Mammary epithelial cell (primary cell): ENCODE measurements at regions not wholly inside any gene's neighbourhood (a gene's known extent, or its start where the extent isn't known, plus 50 kb on each side); places are given as distances from the start of the nearest gene placed in this dataset.

Source experiments
- CTCF ChIP-seq, 2 donors: IDR thresholded peaks in 1 of 2; conservative IDR thresholded peaks in 1 of 2; 2 replicates each; pipeline ENCODE4 v1.5.1; 2011 to 2012; ENCODE audit warnings: inconsistent platforms in 2 of 2, low read length in 2 of 2, mild to moderate bottlenecking in 2 of 2, control low read depth in 1 of 2, low read depth in 1 of 2; ENCODE audit not compliant: insufficient read depth in 1 of 2; ENCODE audit errors: extremely low read depth in 1 of 2
- EZH2 ChIP-seq: IDR thresholded peaks from 2 replicates; pipeline ENCODE4 v1.6.1; 2012; ENCODE audit warnings: low read length, inconsistent platforms, borderline replicate concordance

GRCh38 chr22:48513446-48513845 is 1314.2 kb downstream of the BRD1 start:
- TF ChIP-seq CTCF (conservative IDR thresholded peaks at IDR 0.05 in 1 of 2, IDR thresholded peaks at IDR 0.05 in 1 of 2; ENCODE audit: extremely low read depth in 1 of 2, insufficient read depth in 1 of 2, low read depth in 1 of 2, low read length in 2 of 2): no peak
- no peak for TF ChIP-seq EZH2
